ENCODE measurements at regions not wholly inside any gene's neighbourhood (a gene's known extent, or its start where the extent isn't known, plus 50 kb on each side); places are given as distances from the start of the nearest gene placed in this dataset.

DNA sequence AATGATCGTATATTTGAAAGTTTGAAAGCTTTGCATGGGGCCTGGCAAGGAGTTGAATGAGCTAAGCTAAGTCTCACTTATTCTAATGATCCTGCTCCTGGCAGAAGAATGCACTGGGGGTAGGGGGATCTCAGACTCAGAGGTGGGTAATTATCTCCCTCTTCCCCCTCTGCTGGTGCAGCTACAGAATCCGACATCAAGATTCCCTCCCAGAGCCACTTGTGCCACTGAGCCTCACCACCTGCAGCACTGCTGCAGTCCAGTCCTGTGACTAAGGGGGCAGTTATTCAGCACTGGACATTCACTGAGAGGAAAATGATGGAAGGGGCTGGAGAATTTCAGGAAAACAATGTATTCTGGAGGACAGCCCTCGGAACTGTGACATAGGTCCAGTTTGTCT is 205.8 kb downstream of the DEPDC1B start:
- TF ChIP-seq POLR2A (IDR thresholded peaks at IDR 0.05) = no peak
- TF ChIP-seq, protein P1, sequence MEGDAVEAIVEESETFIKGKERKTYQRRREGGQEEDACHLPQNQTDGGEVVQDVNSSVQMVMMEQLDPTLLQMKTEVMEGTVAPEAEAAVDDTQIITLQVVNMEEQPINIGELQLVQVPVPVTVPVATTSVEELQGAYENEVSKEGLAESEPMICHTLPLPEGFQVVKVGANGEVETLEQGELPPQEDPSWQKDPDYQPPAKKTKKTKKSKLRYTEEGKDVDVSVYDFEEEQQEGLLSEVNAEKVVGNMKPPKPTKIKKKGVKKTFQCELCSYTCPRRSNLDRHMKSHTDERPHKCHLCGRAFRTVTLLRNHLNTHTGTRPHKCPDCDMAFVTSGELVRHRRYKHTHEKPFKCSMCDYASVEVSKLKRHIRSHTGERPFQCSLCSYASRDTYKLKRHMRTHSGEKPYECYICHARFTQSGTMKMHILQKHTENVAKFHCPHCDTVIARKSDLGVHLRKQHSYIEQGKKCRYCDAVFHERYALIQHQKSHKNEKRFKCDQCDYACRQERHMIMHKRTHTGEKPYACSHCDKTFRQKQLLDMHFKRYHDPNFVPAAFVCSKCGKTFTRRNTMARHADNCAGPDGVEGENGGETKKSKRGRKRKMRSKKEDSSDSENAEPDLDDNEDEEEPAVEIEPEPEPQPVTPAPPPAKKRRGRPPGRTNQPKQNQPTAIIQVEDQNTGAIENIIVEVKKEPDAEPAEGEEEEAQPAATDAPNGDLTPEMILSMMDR (IDR thresholded peaks at IDR 0.05) = no peak
- no peak for TF ChIP-seq EP300 (IDR thresholded peaks at IDR 0.05; ENCODE audit: low read depth)

Measured in transverse colon (tissue), 3 donors.